Stimulated activated effector memory CD8-positive, alpha-beta T cell treated with anti-CD3 and anti-CD28 coated beads, Interleukin-12 subunit alpha, Interleukin-12 subunit beta, amount 100 ng/mL, for 72 hours (primary cell): ENCODE measurements at regions not wholly inside any gene's neighbourhood (a gene's known extent, or its start where the extent isn't known, plus 50 kb on each side); places are given as distances from the start of the nearest gene placed in this dataset.
A peak's percentile ranks its signal among the peaks of the same experiment; 100 is the strongest.

Experiments used
- ATAC-seq: fragments of 150-1000 bp; cut with Tn5 transposase; 2 replicates; pipeline ENCODE4 v1.10.0; 2021
- DNase-seq, 2 donors: peaks; one replicate each; pipeline ENCODE4 v3.0.0; 2021 to 2022; ENCODE audit warnings: low spot score in 2 of 2
- H3K27ac Mint-ChIP-seq: one replicate; pipeline ENCODE4 v1.8.0; 2022; ENCODE audit warnings: mild to moderate bottlenecking, mixed read lengths
- H3K36me3 Mint-ChIP-seq: one replicate; pipeline ENCODE4 v1.8.0; 2022; ENCODE audit warnings: mild to moderate bottlenecking, mixed read lengths
- H3K4me1 Mint-ChIP-seq: one replicate; pipeline ENCODE4 v1.8.0; 2022; ENCODE audit warnings: mixed read lengths
- H3K4me3 Mint-ChIP-seq: one replicate; pipeline ENCODE4 v1.8.0; 2022; ENCODE audit warnings: mild to moderate bottlenecking, mixed read lengths
- H3K9me3 Mint-ChIP-seq: one replicate; pipeline ENCODE4 v1.8.0; 2022; ENCODE audit warnings: mixed read lengths

- peaks cover 7% of the 10 kb centered on the region for H3K9me3 Mint-ChIP-seq
- DNase-seq: no peak
- no peak for ATAC-seq
- H3K4me1 Mint-ChIP-seq: no peaks in the 10 kb centered on the region
- no peaks in the 10 kb centered on the region for H3K36me3 Mint-ChIP-seq
- H3K4me3 Mint-ChIP-seq: no peak overlapping the region
- no peak overlapping the region for H3K27ac Mint-ChIP-seq
Measured at GRCh38 chr18:25675123-25675850, 323.3 kb upstream of the ZNF521 start.

GRCh38 chr18:25674183-25674582, 322.2 kb upstream of the ZNF521 start:
- H3K27ac Mint-ChIP-seq: no peak overlapping the region
- no peak for ATAC-seq
- DNase-seq: no peak
- H3K4me1 Mint-ChIP-seq: no peaks in the 10 kb centered on the region
- no peak overlapping the region for H3K4me3 Mint-ChIP-seq
- no peaks in the 10 kb centered on the region for H3K36me3 Mint-ChIP-seq
- peaks cover 11% of the 10 kb centered on the region for H3K9me3 Mint-ChIP-seq

GRCh38 chr18:25672490-25672889, 320.5 kb upstream of the ZNF521 start:
- H3K4me1 Mint-ChIP-seq: no peaks in the 10 kb centered on the region
- ATAC-seq: no peak

GRCh38 chr18:25669741-25670140, 317.8 kb upstream of the ZNF521 start:
- no peak for ATAC-seq
- no peak for DNase-seq
- Mint-ChIP-seq H3K4me3 (no peak overlapping the region), H3K9me3 (peaks cover 20% of the 10 kb centered on the region), H3K36me3 (no peaks in the 10 kb centered on the region), H3K4me1 (no peaks in the 10 kb centered on the region), H3K27ac (no peak overlapping the region)

More at GRCh38 chr18:25672490-25672889, 320.5 kb upstream of the ZNF521 start:
- DNase-seq: no peak
- H3K36me3 Mint-ChIP-seq: no peaks in the 10 kb centered on the region
- peaks cover 20% of the 10 kb centered on the region for H3K9me3 Mint-ChIP-seq
- no peak overlapping the region for H3K27ac Mint-ChIP-seq
- H3K4me3 Mint-ChIP-seq: no peak overlapping the region

GRCh38 chr18:25662272-25662671, 310.3 kb upstream of the ZNF521 start:
- Mint-ChIP-seq H3K4me1 (no peaks in the 10 kb centered on the region), H3K9me3 (peaks cover 2% of the 10 kb centered on the region), H3K4me3 (no peak overlapping the region), H3K27ac (no peak overlapping the region), H3K36me3 (no peaks in the 10 kb centered on the region)
- ATAC-seq (no peak), DNase-seq (no peak)

GRCh38 chr18:25661831-25662230, 309.9 kb upstream of the ZNF521 start:
- ATAC-seq (no peak), DNase-seq (no peak)
- H3K4me1 Mint-ChIP-seq: no peaks in the 10 kb centered on the region
- H3K4me3 Mint-ChIP-seq: no peak overlapping the region
- peaks cover 2% of the 10 kb centered on the region for H3K9me3 Mint-ChIP-seq
- H3K36me3 Mint-ChIP-seq: no peaks in the 10 kb centered on the region
- no peak overlapping the region for H3K27ac Mint-ChIP-seq

GRCh38 chr18:25659541-25659940, 307.6 kb upstream of the ZNF521 start:
- no peaks in the 10 kb centered on the region for H3K4me1 Mint-ChIP-seq

GRCh38 chr18:25658476-25658875, 306.5 kb upstream of the ZNF521 start:
- ATAC-seq: no peak

More at GRCh38 chr18:25659541-25659940, 307.6 kb upstream of the ZNF521 start:
- no peak overlapping the region for H3K27ac Mint-ChIP-seq
- no peak for DNase-seq
- H3K9me3 Mint-ChIP-seq: peaks cover 4% of the 10 kb centered on the region
- ATAC-seq: no peak
- no peaks in the 10 kb centered on the region for H3K36me3 Mint-ChIP-seq
- H3K4me3 Mint-ChIP-seq: no peak overlapping the region

GRCh38 chr18:25651553-25651952, 299.6 kb upstream of the ZNF521 start:
- peaks cover 11% of the 10 kb centered on the region for H3K9me3 Mint-ChIP-seq
- H3K4me1 Mint-ChIP-seq: no peaks in the 10 kb centered on the region
- no peak overlapping the region for H3K4me3 Mint-ChIP-seq
- no peaks in the 10 kb centered on the region for H3K36me3 Mint-ChIP-seq
- H3K27ac Mint-ChIP-seq: no peak overlapping the region
- DNase-seq (no peak), ATAC-seq (no peak)

More at GRCh38 chr18:25658476-25658875, 306.5 kb upstream of the ZNF521 start:
- Mint-ChIP-seq H3K27ac (no peak overlapping the region), H3K36me3 (no peaks in the 10 kb centered on the region), H3K9me3 (peaks cover 8% of the 10 kb centered on the region), H3K4me1 (no peaks in the 10 kb centered on the region), H3K4me3 (no peak overlapping the region)
- no peak for DNase-seq

GRCh38 chr18:25650201-25650941, 298.4 kb upstream of the ZNF521 start:
- no peak overlapping the region for H3K4me3 Mint-ChIP-seq
- H3K36me3 Mint-ChIP-seq: no peaks in the 10 kb centered on the region
- DNase-seq: no peak
- H3K4me1 Mint-ChIP-seq: no peaks in the 10 kb centered on the region
- ATAC-seq: no peak
- peaks cover 9% of the 10 kb centered on the region for H3K9me3 Mint-ChIP-seq
- no peak overlapping the region for H3K27ac Mint-ChIP-seq

GRCh38 chr18:25648716-25649260, 296.8 kb upstream of the ZNF521 start:
- no peaks in the 10 kb centered on the region for H3K4me1 Mint-ChIP-seq
- peaks cover 4% of the 10 kb centered on the region for H3K9me3 Mint-ChIP-seq
- no peak overlapping the region for H3K4me3 Mint-ChIP-seq
- no peaks in the 10 kb centered on the region for H3K36me3 Mint-ChIP-seq
- DNase-seq (no peak), ATAC-seq (no peak)
- H3K27ac Mint-ChIP-seq: no peak overlapping the region

- ATAC-seq (no peak), DNase-seq (no peak)
- no peaks in the 10 kb centered on the region for H3K36me3 Mint-ChIP-seq
- H3K4me3 Mint-ChIP-seq: no peak overlapping the region
- no peak overlapping the region for H3K27ac Mint-ChIP-seq
- no peaks in the 10 kb centered on the region for H3K4me1 Mint-ChIP-seq
- no peaks in the 10 kb centered on the region for H3K9me3 Mint-ChIP-seq
Measured at GRCh38 chr18:25647404-25647803, 295.4 kb upstream of the ZNF521 start.

- ATAC-seq (peak; percentile 43), DNase-seq (no peak)
- Mint-ChIP-seq H3K4me3 (no peak overlapping the region), H3K9me3 (no peaks in the 10 kb centered on the region), H3K4me1 (no peaks in the 10 kb centered on the region), H3K27ac (no peak overlapping the region), H3K36me3 (no peaks in the 10 kb centered on the region)
Measured at GRCh38 chr18:25646971-25647370, 295.0 kb upstream of the ZNF521 start.

- DNase-seq (no peak), ATAC-seq (no peak)
- Mint-ChIP-seq H3K27ac (no peak overlapping the region), H3K4me3 (no peak overlapping the region), H3K9me3 (peaks cover 4% of the 10 kb centered on the region), H3K4me1 (no peaks in the 10 kb centered on the region), H3K36me3 (no peaks in the 10 kb centered on the region)
Measured at GRCh38 chr18:25639596-25639995, 287.6 kb upstream of the ZNF521 start.

- Mint-ChIP-seq H3K36me3 (no peaks in the 10 kb centered on the region), H3K9me3 (peaks cover 6% of the 10 kb centered on the region), H3K4me1 (no peaks in the 10 kb centered on the region), H3K4me3 (no peak overlapping the region), H3K27ac (no peak overlapping the region)
- DNase-seq (no peak), ATAC-seq (no peak)
Measured at GRCh38 chr18:25633563-25633962, 281.6 kb upstream of the ZNF521 start.

- ATAC-seq (no peak), DNase-seq (no peak)
- Mint-ChIP-seq H3K9me3 (peaks cover 17% of the 10 kb centered on the region), H3K4me1 (no peaks in the 10 kb centered on the region), H3K27ac (no peak overlapping the region), H3K36me3 (no peaks in the 10 kb centered on the region), H3K4me3 (no peak overlapping the region)
Measured at GRCh38 chr18:25630682-25631081, 278.7 kb upstream of the ZNF521 start.
